ENCODE measurements at regions not wholly inside any gene's neighbourhood (a gene's known extent, or its start where the extent isn't known, plus 50 kb on each side); places are given as distances from the start of the nearest gene placed in this dataset.

DNA sequence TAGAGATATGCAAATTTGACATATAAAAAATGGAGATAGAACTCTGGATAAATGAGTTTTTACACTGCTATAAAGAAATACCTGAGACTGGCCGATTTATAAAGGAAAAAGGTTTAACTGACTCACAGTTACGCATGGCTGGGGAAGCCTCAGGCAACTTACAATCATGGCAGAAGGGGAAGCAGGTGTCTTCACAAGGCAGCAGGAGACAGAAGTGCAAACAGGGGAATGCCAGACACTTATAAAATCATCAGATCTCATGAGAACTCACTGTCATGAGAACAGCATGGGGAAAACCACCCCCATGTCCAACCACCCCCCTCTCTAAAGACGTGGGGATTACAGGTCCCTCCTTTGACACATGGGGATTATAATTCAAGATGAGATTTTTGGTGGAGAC is 1540.2 kb upstream of the SLC39A10 start:
- intact Hi-C loops (cut with micrococcal nuclease) = no loop called here
- no peaks in the 10 kb centered on the region for H3K36me3 Mint-ChIP-seq (ENCODE audit: insufficient read depth, unreplicated experiment)
- H3K4me1 Mint-ChIP-seq (ENCODE audit: insufficient read depth, unreplicated experiment) = no peaks in the 10 kb centered on the region
- H3K4me3 Mint-ChIP-seq (ENCODE audit: unreplicated experiment) = no peak overlapping the region
- BruUV-seq (replicated peaks) = no TSS peak
- DNase-seq (ENCODE audit: unreplicated experiment) = no peak
- H3K27ac Mint-ChIP-seq (ENCODE audit: low read depth, unreplicated experiment) = no peak overlapping the region
- TF ChIP-seq, protein P1, sequence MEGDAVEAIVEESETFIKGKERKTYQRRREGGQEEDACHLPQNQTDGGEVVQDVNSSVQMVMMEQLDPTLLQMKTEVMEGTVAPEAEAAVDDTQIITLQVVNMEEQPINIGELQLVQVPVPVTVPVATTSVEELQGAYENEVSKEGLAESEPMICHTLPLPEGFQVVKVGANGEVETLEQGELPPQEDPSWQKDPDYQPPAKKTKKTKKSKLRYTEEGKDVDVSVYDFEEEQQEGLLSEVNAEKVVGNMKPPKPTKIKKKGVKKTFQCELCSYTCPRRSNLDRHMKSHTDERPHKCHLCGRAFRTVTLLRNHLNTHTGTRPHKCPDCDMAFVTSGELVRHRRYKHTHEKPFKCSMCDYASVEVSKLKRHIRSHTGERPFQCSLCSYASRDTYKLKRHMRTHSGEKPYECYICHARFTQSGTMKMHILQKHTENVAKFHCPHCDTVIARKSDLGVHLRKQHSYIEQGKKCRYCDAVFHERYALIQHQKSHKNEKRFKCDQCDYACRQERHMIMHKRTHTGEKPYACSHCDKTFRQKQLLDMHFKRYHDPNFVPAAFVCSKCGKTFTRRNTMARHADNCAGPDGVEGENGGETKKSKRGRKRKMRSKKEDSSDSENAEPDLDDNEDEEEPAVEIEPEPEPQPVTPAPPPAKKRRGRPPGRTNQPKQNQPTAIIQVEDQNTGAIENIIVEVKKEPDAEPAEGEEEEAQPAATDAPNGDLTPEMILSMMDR (IDR thresholded peaks at IDR 0.05; ENCODE audit: unreplicated experiment) = no peak
- ChIA-PET POLR2A (no interaction called here), CTCF (interaction anchor here (0.7 kb wide), 1 partner anchor 50 kb away, joined by 3 read pairs; no protein-coding TSS in a partner anchor)
- H3K9me3 Mint-ChIP-seq (ENCODE audit: unreplicated experiment) = peaks cover 3% of the 10 kb centered on the region
- H3K27me3 Mint-ChIP-seq (ENCODE audit: insufficient read depth, unreplicated experiment) = no peaks in the 10 kb centered on the region

DNA sequence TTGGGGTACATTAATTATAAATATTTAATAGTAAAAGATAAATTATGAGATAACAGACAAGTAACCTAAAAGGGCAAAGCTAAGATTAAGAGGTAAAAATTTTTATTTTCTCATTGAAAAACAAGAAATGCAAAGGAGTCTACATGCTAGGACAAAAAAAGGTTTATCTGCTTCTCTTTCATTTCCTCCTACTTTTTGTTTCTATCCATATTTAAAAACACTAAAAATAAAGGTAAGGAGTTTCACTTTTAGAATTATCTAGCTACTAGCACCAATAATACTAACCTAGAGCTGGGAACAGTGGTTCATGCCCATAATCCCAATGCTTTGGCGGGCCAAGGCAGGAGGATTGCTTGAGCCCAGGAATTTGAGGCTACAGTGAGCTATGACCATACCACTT is 1551.7 kb upstream of the SLC39A10 start:
- TF ChIP-seq, protein P1 (IDR thresholded peaks at IDR 0.05; ENCODE audit: unreplicated experiment) = no peak
- Mint-ChIP-seq H3K4me3 (ENCODE audit: unreplicated experiment) (no peak overlapping the region), H3K36me3 (ENCODE audit: insufficient read depth, unreplicated experiment) (no peaks in the 10 kb centered on the region), H3K4me1 (ENCODE audit: insufficient read depth, unreplicated experiment) (peaks cover 5% of the 10 kb centered on the region), H3K27me3 (ENCODE audit: insufficient read depth, unreplicated experiment) (no peaks in the 10 kb centered on the region), H3K9me3 (ENCODE audit: unreplicated experiment) (no peaks in the 10 kb centered on the region), H3K27ac (ENCODE audit: low read depth, unreplicated experiment) (no peak overlapping the region)
- ChIA-PET POLR2A (interaction anchor here (0.5 to 1.7 kb wide), 3 partner anchors 18 to 1382 kb away, joined by 3 to 4 read pairs (median 4); no protein-coding TSS in a partner anchor), CTCF (interaction anchor here (0.6 to 0.7 kb wide), 2 partner anchors 259 to 877 kb away, joined by 4 read pairs; no protein-coding TSS in a partner anchor)
- no peak for DNase-seq (ENCODE audit: unreplicated experiment)
- intact Hi-C loops (cut with micrococcal nuclease) = no loop called here
- BruUV-seq (replicated peaks) = no TSS peak

DNA sequence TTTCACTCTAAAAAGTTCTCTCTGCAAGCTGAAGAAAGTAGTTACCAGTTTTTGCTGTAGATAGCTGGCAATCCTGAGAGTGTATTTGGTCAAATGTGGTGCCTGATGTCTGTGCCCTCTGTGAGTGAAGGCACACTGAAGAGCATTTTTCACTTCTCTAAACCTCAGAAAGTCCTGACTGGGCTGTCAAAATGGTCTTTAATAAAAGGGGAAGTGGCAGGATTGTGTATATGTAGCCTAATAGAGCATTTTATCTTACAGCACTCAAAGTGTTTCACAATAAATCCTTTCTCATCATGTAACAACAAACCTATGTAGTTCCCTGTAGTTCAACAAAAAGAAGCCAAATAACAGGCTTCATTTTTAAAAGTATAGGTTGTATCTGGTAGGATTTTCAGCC is 1552.3 kb upstream of the SLC39A10 start:
- DNase-seq (ENCODE audit: unreplicated experiment) = peak; percentile 4
- H3K27me3 Mint-ChIP-seq (ENCODE audit: insufficient read depth, unreplicated experiment) = no peaks in the 10 kb centered on the region
- no peak overlapping the region for H3K4me3 Mint-ChIP-seq (ENCODE audit: unreplicated experiment)
- ChIA-PET POLR2A (interaction anchor here (1.0 to 1.7 kb wide), 2 partner anchors 11 to 17 kb away, joined by 4 to 5 read pairs; no protein-coding TSS in a partner anchor), CTCF (no interaction called here)
- H3K36me3 Mint-ChIP-seq (ENCODE audit: insufficient read depth, unreplicated experiment) = no peaks in the 10 kb centered on the region
- H3K27ac Mint-ChIP-seq (ENCODE audit: low read depth, unreplicated experiment) = peak overlapping the region; percentile 54
- H3K9me3 Mint-ChIP-seq (ENCODE audit: unreplicated experiment) = no peaks in the 10 kb centered on the region
- intact Hi-C loops (cut with micrococcal nuclease) = no loop called here
- no TSS peak for BruUV-seq (replicated peaks)
- TF ChIP-seq, protein P1 (IDR thresholded peaks at IDR 0.05; ENCODE audit: unreplicated experiment) = no peak
- H3K4me1 Mint-ChIP-seq (ENCODE audit: insufficient read depth, unreplicated experiment) = peaks cover 5% of the 10 kb centered on the region

DNA sequence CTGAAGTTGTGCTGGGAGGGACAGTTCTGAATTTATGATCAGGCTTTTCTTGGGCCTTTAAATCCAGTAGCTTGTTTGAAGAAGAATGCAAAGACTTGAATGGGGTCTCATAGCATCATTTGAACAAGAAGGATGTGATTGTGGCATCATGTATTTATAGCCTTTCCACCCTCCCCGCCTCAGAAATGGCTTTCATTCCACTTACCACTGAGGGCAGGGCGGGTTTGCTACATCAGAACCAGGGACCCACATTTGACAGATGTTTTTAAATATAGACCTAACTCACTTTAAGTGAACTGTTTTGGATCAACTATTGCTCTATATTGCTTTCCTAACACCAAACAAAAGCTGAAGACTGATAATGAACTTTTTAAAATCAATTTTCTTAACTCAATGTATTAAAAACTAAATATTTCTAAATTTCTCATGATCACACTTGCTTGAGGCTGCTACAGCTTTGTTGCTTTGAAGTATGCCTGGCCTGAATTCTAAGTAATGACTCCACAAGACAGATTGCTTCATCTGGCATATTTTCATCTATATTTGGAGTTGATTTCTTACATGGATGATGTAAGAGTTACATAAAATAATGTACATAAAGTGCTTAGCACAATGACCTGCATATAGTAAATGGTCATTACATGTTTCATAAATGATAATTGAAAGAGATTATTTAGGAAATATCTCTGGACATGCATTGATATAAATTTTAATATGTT is 1552.9 kb upstream of the SLC39A10 start:
- H3K27ac Mint-ChIP-seq (ENCODE audit: low read depth, unreplicated experiment) = peak overlapping the region; percentile 54
- peaks cover 5% of the 10 kb centered on the region for H3K4me1 Mint-ChIP-seq (ENCODE audit: insufficient read depth, unreplicated experiment)
- CTCF ChIA-PET = interaction anchor here (0.7 kb wide), 1 partner anchor 132 kb away, joined by 3 read pairs; no protein-coding TSS in a partner anchor
- H3K36me3 Mint-ChIP-seq (ENCODE audit: insufficient read depth, unreplicated experiment) = no peaks in the 10 kb centered on the region
- no peaks in the 10 kb centered on the region for H3K9me3 Mint-ChIP-seq (ENCODE audit: unreplicated experiment)
- POLR2A ChIA-PET = interaction anchor here (0.6 to 1.7 kb wide), 3 partner anchors 11 to 1383 kb away, joined by 4 to 5 read pairs (median 4); no protein-coding TSS in a partner anchor
- intact Hi-C loops (cut with micrococcal nuclease) = no loop called here
- TF ChIP-seq, protein P1 (IDR thresholded peaks at IDR 0.05; ENCODE audit: unreplicated experiment) = no peak
- BruUV-seq (replicated peaks) = no TSS peak
- DNase-seq (ENCODE audit: unreplicated experiment) = peak; percentile 29
- no peak overlapping the region for H3K4me3 Mint-ChIP-seq (ENCODE audit: unreplicated experiment)
- H3K27me3 Mint-ChIP-seq (ENCODE audit: insufficient read depth, unreplicated experiment) = no peaks in the 10 kb centered on the region
